ENCODE measurements at regions not wholly inside any gene's neighbourhood (a gene's known extent, or its start where the extent isn't known, plus 50 kb on each side); places are given as distances from the start of the nearest gene placed in this dataset.

GRCh38 chr13:22828081-22828480, 352.7 kb upstream of the SGCG start:
- H3K27ac ChIP-seq (ENCODE audit: low read depth in 2 of 2, low read length in 1 of 2) = no peak overlapping the region
- DNase-seq = no peak
- H3K9me3 ChIP-seq = no peaks in the 10 kb centered on the region
- no peaks in the 10 kb centered on the region for H3K4me1 ChIP-seq (ENCODE audit: control insufficient read depth in 1 of 2, insufficient read depth in 2 of 2, low read depth in 1 of 2, low read length in 1 of 2)
- no peaks in the 10 kb centered on the region for H3F3A ChIP-seq (replicated peaks; ENCODE audit: insufficient read depth)
- POLR2A ChIA-PET = no interaction called here
- H3K36me3 ChIP-seq (replicated peaks in 1 of 2; ENCODE audit: control insufficient read depth in 1 of 2, insufficient read depth in 2 of 2, low read length in 1 of 2) = no peaks in the 10 kb centered on the region
- TF ChIP-seq JUND (IDR thresholded peaks at IDR 0.05) (no peak), TAF1 (IDR thresholded peaks at IDR 0.05; ENCODE audit: borderline replicate concordance, low read depth, low read length) (no peak), RFX5 (IDR thresholded peaks at IDR 0.05; ENCODE audit: low read length) (no peak), GABPA (IDR thresholded peaks at IDR 0.05; ENCODE audit: low read depth) (no peak), IRF3 (IDR thresholded peaks at IDR 0.05; ENCODE audit: low read depth, low read length) (no peak), NFIC (IDR thresholded peaks at IDR 0.05; ENCODE audit: borderline replicate concordance) (no peak), TCF12 (IDR thresholded peaks at IDR 0.05) (no peak), POLR2AphosphoS5 (IDR thresholded peaks at IDR 0.05; ENCODE audit: low read depth, low read length) (no peak), RAD21 (IDR thresholded peaks at IDR 0.05; ENCODE audit: low read length) (no peak), NRF1 (IDR thresholded peaks at IDR 0.05; ENCODE audit: low read depth, low read length) (no peak), GATA2 (CRISPR knock-in tag; IDR thresholded peaks at IDR 0.05) (no peak), YY1 (IDR thresholded peaks at IDR 0.05; ENCODE audit: low read depth) (no peak)
- TF ChIP-seq, protein P1, sequence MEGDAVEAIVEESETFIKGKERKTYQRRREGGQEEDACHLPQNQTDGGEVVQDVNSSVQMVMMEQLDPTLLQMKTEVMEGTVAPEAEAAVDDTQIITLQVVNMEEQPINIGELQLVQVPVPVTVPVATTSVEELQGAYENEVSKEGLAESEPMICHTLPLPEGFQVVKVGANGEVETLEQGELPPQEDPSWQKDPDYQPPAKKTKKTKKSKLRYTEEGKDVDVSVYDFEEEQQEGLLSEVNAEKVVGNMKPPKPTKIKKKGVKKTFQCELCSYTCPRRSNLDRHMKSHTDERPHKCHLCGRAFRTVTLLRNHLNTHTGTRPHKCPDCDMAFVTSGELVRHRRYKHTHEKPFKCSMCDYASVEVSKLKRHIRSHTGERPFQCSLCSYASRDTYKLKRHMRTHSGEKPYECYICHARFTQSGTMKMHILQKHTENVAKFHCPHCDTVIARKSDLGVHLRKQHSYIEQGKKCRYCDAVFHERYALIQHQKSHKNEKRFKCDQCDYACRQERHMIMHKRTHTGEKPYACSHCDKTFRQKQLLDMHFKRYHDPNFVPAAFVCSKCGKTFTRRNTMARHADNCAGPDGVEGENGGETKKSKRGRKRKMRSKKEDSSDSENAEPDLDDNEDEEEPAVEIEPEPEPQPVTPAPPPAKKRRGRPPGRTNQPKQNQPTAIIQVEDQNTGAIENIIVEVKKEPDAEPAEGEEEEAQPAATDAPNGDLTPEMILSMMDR (IDR thresholded peaks at IDR 0.05) = no peak
- TF ChIP-seq, protein P2, sequence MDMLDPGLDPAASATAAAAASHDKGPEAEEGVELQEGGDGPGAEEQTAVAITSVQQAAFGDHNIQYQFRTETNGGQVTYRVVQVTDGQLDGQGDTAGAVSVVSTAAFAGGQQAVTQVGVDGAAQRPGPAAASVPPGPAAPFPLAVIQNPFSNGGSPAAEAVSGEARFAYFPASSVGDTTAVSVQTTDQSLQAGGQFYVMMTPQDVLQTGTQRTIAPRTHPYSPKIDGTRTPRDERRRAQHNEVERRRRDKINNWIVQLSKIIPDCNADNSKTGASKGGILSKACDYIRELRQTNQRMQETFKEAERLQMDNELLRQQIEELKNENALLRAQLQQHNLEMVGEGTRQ (IDR thresholded peaks at IDR 0.05; ENCODE audit: borderline replicate concordance, low read depth, low read length) = no peak
- TF ChIP-seq, protein P3, sequence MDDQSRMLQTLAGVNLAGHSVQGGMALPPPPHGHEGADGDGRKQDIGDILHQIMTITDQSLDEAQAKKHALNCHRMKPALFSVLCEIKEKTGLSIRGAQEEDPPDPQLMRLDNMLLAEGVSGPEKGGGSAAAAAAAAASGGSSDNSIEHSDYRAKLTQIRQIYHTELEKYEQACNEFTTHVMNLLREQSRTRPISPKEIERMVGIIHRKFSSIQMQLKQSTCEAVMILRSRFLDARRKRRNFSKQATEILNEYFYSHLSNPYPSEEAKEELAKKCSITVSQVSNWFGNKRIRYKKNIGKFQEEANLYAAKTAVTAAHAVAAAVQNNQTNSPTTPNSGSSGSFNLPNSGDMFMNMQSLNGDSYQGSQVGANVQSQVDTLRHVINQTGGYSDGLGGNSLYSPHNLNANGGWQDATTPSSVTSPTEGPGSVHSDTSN (IDR thresholded peaks at IDR 0.05) = no peak
- TF ChIP-seq, protein P4, sequence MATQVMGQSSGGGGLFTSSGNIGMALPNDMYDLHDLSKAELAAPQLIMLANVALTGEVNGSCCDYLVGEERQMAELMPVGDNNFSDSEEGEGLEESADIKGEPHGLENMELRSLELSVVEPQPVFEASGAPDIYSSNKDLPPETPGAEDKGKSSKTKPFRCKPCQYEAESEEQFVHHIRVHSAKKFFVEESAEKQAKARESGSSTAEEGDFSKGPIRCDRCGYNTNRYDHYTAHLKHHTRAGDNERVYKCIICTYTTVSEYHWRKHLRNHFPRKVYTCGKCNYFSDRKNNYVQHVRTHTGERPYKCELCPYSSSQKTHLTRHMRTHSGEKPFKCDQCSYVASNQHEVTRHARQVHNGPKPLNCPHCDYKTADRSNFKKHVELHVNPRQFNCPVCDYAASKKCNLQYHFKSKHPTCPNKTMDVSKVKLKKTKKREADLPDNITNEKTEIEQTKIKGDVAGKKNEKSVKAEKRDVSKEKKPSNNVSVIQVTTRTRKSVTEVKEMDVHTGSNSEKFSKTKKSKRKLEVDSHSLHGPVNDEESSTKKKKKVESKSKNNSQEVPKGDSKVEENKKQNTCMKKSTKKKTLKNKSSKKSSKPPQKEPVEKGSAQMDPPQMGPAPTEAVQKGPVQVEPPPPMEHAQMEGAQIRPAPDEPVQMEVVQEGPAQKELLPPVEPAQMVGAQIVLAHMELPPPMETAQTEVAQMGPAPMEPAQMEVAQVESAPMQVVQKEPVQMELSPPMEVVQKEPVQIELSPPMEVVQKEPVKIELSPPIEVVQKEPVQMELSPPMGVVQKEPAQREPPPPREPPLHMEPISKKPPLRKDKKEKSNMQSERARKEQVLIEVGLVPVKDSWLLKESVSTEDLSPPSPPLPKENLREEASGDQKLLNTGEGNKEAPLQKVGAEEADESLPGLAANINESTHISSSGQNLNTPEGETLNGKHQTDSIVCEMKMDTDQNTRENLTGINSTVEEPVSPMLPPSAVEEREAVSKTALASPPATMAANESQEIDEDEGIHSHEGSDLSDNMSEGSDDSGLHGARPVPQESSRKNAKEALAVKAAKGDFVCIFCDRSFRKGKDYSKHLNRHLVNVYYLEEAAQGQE (IDR thresholded peaks at IDR 0.05; ENCODE audit: low read depth, low read length) = no peak
- no peak overlapping the region for H3K4me2 ChIP-seq
- CTCF ChIA-PET = no interaction called here
- no peaks in the 10 kb centered on the region for H4K20me1 ChIP-seq (ENCODE audit: insufficient read depth)
- no peaks in the 10 kb centered on the region for H3K9me2 ChIP-seq
- WGBS (ENCODE audit: low lambda C conversion rate) = 0% methylated on average over 2 of the region's 2 CpGs
- no peaks in the 10 kb centered on the region for H3K27me3 ChIP-seq (ENCODE audit: insufficient read depth)
- H2AFZ ChIP-seq (ENCODE audit: low read depth) = no peak overlapping the region
- no peaks in the 10 kb centered on the region for H3K79me2 ChIP-seq (ENCODE audit: insufficient read depth)
- H3K9ac ChIP-seq = no peak overlapping the region
- no peak overlapping the region for H3K4me3 ChIP-seq (ENCODE audit: low read depth in 2 of 2, low read length in 1 of 2)

Measured in SK-N-SH (cell line).